Progenitor cell of endocrine pancreas (in vitro differentiated cells): ENCODE measurements at regions not wholly inside any gene's neighbourhood (a gene's known extent, or its start where the extent isn't known, plus 50 kb on each side); places are given as distances from the start of the nearest gene placed in this dataset.
A peak's percentile ranks its signal among the peaks of the same experiment; 100 is the strongest.

Experiments used
- DNase-seq: peaks from one replicate; pipeline ENCODE4 v3.0.0; 2021; ENCODE audit warnings: low spot score; ENCODE audit not compliant: unreplicated experiment
- H3K27ac Mint-ChIP-seq: 2 replicates; pipeline ENCODE4 v1.8.0; 2021; ENCODE audit warnings: mild to moderate bottlenecking, moderate library complexity, mixed read lengths
- H3K27me3 Mint-ChIP-seq: 2 replicates; pipeline ENCODE4 v1.8.0; 2021; ENCODE audit warnings: mixed read lengths
- H3K36me3 Mint-ChIP-seq: 2 replicates; pipeline ENCODE4 v1.8.0; 2022; ENCODE audit warnings: mixed read lengths; ENCODE audit not compliant: insufficient read depth
- H3K4me1 Mint-ChIP-seq: 2 replicates; pipeline ENCODE4 v1.8.0; 2021; ENCODE audit warnings: low read depth, mixed read lengths
- H3K4me3 Mint-ChIP-seq: 2 replicates; pipeline ENCODE4 v1.8.0; 2021; ENCODE audit warnings: low read depth, mild to moderate bottlenecking, moderate library complexity, mixed read lengths
- H3K9me3 Mint-ChIP-seq: 2 replicates; pipeline ENCODE4 v1.8.0; 2021; ENCODE audit warnings: low read depth, mixed read lengths
- TF ChIP-seq, protein P1 (sequence below): fragments of 200-600 bp; sonication (generic); IDR thresholded peaks from one replicate; pipeline ENCODE4 v1.5.0; 2021; ENCODE audit warnings: antibody characterized with exemption, mild to moderate bottlenecking; ENCODE audit not compliant: unreplicated experiment

DNA sequence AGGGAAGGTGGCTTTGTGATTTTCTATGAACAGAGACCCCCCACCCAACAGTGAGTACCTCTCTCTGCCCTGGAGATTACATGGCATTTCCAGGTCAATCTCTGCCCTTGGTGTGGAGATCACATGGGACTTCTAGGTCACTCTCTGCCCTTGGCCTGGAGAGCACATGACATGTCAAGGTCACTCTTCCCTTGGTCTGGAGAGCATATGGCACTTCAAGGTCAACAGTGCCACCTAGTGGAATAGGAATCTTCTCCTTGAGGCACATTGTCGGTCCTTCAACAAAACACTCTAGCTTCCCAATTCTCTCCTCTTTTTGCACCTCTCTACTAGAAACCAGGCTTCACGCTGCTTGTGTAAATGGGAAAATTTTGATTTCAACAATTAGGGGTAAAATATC is 66.2 kb upstream of the TACR3 start:
- Mint-ChIP-seq H3K4me3 (no peak overlapping the region), H3K27ac (no peak overlapping the region), H3K9me3 (peaks cover 9% of the 10 kb centered on the region), H3K36me3 (no peaks in the 10 kb centered on the region), H3K27me3 (no peaks in the 10 kb centered on the region), H3K4me1 (no peaks in the 10 kb centered on the region)
- TF ChIP-seq, protein P1, sequence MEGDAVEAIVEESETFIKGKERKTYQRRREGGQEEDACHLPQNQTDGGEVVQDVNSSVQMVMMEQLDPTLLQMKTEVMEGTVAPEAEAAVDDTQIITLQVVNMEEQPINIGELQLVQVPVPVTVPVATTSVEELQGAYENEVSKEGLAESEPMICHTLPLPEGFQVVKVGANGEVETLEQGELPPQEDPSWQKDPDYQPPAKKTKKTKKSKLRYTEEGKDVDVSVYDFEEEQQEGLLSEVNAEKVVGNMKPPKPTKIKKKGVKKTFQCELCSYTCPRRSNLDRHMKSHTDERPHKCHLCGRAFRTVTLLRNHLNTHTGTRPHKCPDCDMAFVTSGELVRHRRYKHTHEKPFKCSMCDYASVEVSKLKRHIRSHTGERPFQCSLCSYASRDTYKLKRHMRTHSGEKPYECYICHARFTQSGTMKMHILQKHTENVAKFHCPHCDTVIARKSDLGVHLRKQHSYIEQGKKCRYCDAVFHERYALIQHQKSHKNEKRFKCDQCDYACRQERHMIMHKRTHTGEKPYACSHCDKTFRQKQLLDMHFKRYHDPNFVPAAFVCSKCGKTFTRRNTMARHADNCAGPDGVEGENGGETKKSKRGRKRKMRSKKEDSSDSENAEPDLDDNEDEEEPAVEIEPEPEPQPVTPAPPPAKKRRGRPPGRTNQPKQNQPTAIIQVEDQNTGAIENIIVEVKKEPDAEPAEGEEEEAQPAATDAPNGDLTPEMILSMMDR: peak; percentile 60
- DNase-seq: no peak

DNA sequence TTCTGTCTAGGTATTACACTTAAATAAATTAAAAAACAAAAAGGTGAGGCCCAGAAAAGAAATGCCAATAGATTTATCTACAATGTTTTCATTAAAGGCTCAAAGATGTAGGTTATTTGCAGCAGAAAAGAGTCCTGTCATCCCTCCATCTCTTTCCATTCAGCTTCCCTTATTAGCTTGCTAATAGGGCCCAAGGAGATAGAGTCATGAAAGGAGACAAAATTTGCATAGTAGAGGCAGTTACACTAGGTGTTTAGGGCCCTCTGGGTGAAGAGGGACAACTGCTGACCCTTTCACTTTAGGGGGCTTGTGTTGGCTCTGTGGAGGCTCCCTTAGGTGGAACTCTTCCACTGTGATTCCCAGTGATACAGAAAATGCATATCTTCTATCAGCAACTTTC is 58.4 kb upstream of the TACR3 start:
- H3K9me3 Mint-ChIP-seq: no peaks in the 10 kb centered on the region
- no peaks in the 10 kb centered on the region for H3K4me1 Mint-ChIP-seq
- no peaks in the 10 kb centered on the region for H3K36me3 Mint-ChIP-seq
- no peaks in the 10 kb centered on the region for H3K27me3 Mint-ChIP-seq
- TF ChIP-seq, protein P1: no peak
- DNase-seq: no peak
- no peak overlapping the region for H3K27ac Mint-ChIP-seq
- no peak overlapping the region for H3K4me3 Mint-ChIP-seq

DNA sequence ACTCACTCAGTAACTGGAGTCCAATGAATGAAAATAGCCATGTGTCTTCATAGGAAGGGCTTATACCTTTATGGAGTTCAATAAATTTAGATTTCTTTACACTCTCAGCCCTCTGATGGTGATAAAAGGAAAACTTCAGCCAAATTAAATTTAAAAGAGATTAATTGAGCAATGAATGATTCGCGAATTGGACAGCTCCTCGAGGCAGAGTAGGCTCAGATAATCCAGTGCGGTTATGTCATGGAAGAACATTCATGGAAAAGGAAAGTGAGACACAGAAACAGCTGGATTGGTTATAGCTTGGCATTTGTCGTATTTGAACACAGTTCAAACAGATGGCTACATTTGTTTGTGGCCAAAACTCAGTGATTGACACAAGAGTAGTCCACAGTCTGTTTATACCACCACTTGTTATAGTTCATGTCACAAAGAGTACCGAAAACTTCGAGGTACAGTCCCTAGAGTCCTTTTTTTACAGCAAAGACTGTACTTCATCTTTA is 54.6 kb upstream of the TACR3 start:
- H3K27me3 Mint-ChIP-seq: no peaks in the 10 kb centered on the region
- H3K9me3 Mint-ChIP-seq: no peaks in the 10 kb centered on the region
- H3K36me3 Mint-ChIP-seq: no peaks in the 10 kb centered on the region
- TF ChIP-seq, protein P1: no peak
- H3K4me3 Mint-ChIP-seq: no peak overlapping the region
- no peak for DNase-seq
- no peaks in the 10 kb centered on the region for H3K4me1 Mint-ChIP-seq
- no peak overlapping the region for H3K27ac Mint-ChIP-seq

DNA sequence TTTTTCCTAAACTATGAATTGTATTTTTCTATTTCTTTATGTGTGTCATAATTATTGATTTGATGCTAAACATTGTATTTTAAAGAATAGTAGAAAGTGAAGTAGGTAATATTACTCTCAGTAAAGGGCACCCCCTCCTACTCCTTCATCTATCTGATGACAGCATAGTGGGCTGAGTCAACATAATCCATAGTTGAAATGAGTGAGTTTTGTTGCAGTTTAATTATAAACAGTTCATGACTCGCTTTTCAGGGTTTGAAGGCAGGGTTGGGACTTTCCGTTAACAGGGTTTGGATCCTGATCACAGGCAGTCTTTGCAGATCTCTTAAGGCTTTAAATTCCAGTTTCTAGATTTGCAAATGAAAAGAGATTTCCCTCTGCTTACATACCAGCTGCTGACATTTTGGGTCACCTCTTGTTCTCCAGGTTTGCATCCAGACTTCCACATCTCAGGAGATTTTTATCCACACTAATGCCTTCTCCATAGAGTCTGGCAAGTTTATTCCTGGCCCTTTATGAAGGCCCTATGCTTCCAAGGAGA is 54.0 kb upstream of the TACR3 start:
- H3K27ac Mint-ChIP-seq: no peak overlapping the region
- H3K27me3 Mint-ChIP-seq: no peaks in the 10 kb centered on the region
- H3K4me3 Mint-ChIP-seq: no peak overlapping the region
- DNase-seq: no peak
- H3K4me1 Mint-ChIP-seq: no peaks in the 10 kb centered on the region
- no peaks in the 10 kb centered on the region for H3K9me3 Mint-ChIP-seq
- no peaks in the 10 kb centered on the region for H3K36me3 Mint-ChIP-seq
- TF ChIP-seq, protein P1: no peak
